ENCODE measurements at regions not wholly inside any gene's neighbourhood (a gene's known extent, or its start where the extent isn't known, plus 50 kb on each side); places are given as distances from the start of the nearest gene placed in this dataset.

DNA sequence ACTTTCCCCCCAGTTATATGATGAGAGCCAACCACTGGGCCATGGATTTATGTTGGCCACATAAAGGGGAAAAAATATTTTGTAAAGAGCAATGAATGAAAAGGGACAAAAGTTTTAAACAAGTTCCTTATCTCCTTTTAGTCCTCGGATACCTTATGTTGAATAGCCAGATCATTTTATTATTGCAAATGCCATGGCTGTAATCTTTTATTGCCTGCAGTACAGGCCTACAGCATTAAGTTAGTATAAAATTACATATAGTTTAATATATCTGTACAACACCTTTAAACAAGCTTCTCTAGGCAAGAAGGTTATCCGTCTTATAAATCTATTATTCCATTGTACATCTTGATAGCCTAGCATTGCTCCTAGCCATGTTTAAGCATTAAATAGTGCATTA is 93.9 kb upstream of the SLC35B3 start:
- WGBS, 2 donors = 93 to 95% methylated on average over 2 of the region's 2 CpGs
- Histone ChIP-seq H3K27me3 (no peaks in the 10 kb centered on the region), H3K4me1 (peaks cover 0 to 4% of the 10 kb centered on the region in 2 donors), H3K27ac (no peak overlapping the region), H3K36me3 (no peaks in the 10 kb centered on the region), H3K9me3 (no peaks in the 10 kb centered on the region), H3K4me3 (replicated peaks in 1 of 3) (no peak overlapping the region)
- no peak for DNase-seq
- no peak for TF ChIP-seq POLR2A (IDR thresholded peaks at IDR 0.05)
- TF ChIP-seq, protein P1, sequence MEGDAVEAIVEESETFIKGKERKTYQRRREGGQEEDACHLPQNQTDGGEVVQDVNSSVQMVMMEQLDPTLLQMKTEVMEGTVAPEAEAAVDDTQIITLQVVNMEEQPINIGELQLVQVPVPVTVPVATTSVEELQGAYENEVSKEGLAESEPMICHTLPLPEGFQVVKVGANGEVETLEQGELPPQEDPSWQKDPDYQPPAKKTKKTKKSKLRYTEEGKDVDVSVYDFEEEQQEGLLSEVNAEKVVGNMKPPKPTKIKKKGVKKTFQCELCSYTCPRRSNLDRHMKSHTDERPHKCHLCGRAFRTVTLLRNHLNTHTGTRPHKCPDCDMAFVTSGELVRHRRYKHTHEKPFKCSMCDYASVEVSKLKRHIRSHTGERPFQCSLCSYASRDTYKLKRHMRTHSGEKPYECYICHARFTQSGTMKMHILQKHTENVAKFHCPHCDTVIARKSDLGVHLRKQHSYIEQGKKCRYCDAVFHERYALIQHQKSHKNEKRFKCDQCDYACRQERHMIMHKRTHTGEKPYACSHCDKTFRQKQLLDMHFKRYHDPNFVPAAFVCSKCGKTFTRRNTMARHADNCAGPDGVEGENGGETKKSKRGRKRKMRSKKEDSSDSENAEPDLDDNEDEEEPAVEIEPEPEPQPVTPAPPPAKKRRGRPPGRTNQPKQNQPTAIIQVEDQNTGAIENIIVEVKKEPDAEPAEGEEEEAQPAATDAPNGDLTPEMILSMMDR (IDR thresholded peaks at IDR 0.05) = no peak
- intact Hi-C loops (cut with DNase I) = no loop called here

DNA sequence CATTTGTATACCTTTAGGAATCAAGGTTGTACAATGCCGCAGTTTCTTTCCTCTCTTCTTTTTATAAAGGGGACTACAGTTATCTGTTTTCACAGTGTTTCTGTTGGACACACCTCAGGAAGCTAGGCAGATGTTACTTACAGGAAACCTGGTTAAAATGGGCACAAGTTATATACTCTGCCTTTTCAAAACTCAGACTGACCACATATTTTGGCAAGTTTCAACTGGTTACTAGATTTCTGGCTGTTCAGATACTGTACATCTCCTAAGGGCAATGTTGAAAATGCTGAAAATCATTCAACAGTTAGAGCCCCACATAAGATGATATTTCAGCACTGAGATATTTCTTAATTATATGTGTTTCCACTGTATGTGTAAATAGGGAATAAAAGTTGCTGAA is 92.5 kb upstream of the SLC35B3 start:
- H3K36me3 ChIP-seq = no peaks in the 10 kb centered on the region
- no peaks in the 10 kb centered on the region for H3K9me3 ChIP-seq
- 90 to 95% methylated on average over 1 of the region's 1 CpG for WGBS, 2 donors
- DNase-seq = no peak
- no peak overlapping the region for H3K27ac ChIP-seq
- no peak for TF ChIP-seq POLR2A (IDR thresholded peaks at IDR 0.05)
- TF ChIP-seq, protein P1 (IDR thresholded peaks at IDR 0.05) = no peak
- H3K4me1 ChIP-seq = peaks cover 0 to 4% of the 10 kb centered on the region in 2 donors
- no peaks in the 10 kb centered on the region for H3K27me3 ChIP-seq
- intact Hi-C loops (cut with DNase I) = no loop called here
- H3K4me3 ChIP-seq (replicated peaks in 1 of 3) = no peak overlapping the region

DNA sequence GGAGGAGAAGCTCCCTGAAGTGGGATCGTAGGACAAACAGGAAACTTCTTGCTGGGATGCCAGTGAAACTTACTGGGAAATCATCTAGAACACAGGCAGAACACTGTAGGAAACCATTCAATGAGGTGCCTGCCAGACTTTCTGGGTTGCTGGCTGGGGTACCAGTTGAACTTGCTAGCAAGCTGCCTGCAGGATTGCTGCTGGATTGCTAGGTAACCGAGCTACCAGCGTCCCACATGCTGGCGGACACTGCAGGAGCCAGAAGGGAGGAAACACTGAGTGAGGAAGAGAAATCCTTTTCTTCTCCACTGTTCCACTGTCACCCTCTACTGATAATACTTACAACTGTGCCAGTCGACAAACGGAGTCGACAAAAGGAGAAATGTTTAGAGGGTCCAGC is 91.3 kb upstream of the SLC35B3 start:
- Histone ChIP-seq H3K27me3 (no peaks in the 10 kb centered on the region), H3K36me3 (no peaks in the 10 kb centered on the region), H3K27ac (no peak overlapping the region), H3K4me3 (replicated peaks in 1 of 3) (no peak overlapping the region), H3K9me3 (no peaks in the 10 kb centered on the region), H3K4me1 (peaks cover 0 to 4% of the 10 kb centered on the region in 2 donors)
- WGBS, 2 donors = 83 to 87% methylated on average over 7 of the region's 7 CpGs
- no peak for DNase-seq
- TF ChIP-seq, protein P1 (IDR thresholded peaks at IDR 0.05) = no peak
- intact Hi-C loops (cut with DNase I) = no loop called here

DNA sequence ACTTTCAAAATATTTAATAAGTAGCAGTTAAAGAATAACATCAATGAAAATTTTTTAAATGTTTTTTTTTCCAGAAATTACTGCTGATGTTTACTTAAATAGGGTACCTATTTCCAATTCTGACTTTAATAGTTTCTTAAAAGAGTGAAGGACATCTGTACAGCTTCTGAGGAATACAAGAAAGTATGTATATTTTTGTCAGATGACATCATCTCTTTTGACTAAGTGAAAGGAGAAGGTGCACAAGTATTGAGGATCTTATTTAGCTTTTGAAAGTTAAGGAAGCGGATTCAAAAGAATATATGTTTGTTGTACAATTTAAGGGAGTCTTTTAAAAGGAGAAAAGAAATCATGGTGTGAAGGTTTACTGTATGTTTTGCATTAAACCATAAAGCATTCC is 90.0 kb upstream of the SLC35B3 start:
- Histone ChIP-seq H3K27ac (no peak overlapping the region), H3K4me1 (peaks cover 0 to 2% of the 10 kb centered on the region in 2 donors)
- 96 to 99% methylated on average over 1 of the region's 1 CpG for WGBS, 2 donors

DNA sequence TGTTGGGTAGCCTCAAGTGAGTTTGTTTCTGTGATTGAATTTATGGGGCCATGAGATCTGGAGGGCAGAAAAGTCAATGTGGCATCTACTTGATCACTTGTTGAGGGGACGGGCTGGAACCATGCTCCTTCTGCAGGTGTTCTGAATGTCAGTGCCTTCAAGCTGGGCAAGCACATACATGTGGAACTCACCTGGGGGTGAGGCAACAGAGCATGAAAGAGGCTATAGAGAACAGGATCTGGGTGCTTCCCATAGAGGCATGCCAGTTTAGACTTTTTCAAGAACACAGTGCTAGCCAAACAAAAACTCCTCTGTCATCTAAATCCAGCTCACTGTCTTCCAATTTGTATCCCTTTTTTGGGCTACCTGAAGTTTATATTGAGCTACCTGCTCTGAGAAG is 77.8 kb upstream of the SLC35B3 start:
- no peaks in the 10 kb centered on the region for H3K36me3 ChIP-seq
- no peak overlapping the region for H3K4me3 ChIP-seq (replicated peaks in 1 of 3)
- no peaks in the 10 kb centered on the region for H3K9me3 ChIP-seq
- H3K27me3 ChIP-seq = no peaks in the 10 kb centered on the region
- no peak overlapping the region for H3K27ac ChIP-seq
- DNase-seq = no peak
- intact Hi-C loops (cut with DNase I) = no loop called here
- TF ChIP-seq, protein P1 (IDR thresholded peaks at IDR 0.05) = no peak
- no peak for TF ChIP-seq POLR2A (IDR thresholded peaks at IDR 0.05)
- 88 to 89% methylated on average over 1 of the region's 1 CpG for WGBS, 2 donors
- no peaks in the 10 kb centered on the region for H3K4me1 ChIP-seq

More for the DNA sequence above, 90.0 kb upstream of the SLC35B3 start:
- no peaks in the 10 kb centered on the region for H3K36me3 ChIP-seq
- no peaks in the 10 kb centered on the region for H3K9me3 ChIP-seq
- no peak for DNase-seq
- no peak overlapping the region for H3K4me3 ChIP-seq (replicated peaks in 1 of 3)
- no peak for TF ChIP-seq POLR2A (IDR thresholded peaks at IDR 0.05)
- TF ChIP-seq, protein P1 (IDR thresholded peaks at IDR 0.05) = no peak
- no peaks in the 10 kb centered on the region for H3K27me3 ChIP-seq
- intact Hi-C loops (cut with DNase I) = no loop called here
